HepG2 (cell line): ENCODE measurements at regions not wholly inside any gene's neighbourhood (a gene's known extent, or its start where the extent isn't known, plus 50 kb on each side); places are given as distances from the start of the nearest gene placed in this dataset.
A peak's percentile ranks its signal among the peaks of the same experiment; 100 is the strongest.

Experiments
- ATAC-seq: fragments of 200-7000 bp; cut with Tn5 transposase; 3 replicates; pipeline ENCODE4 v1.9.1; 2020; ENCODE audit warnings: mild to moderate bottlenecking, moderate library complexity
- BruUV-seq: library from RNA; stranded (reverse); fragments of 400-500 nt; replicated peaks from 2 replicates; lab custom pipeline; 2021; lab: Mats Ljungman, UMichigan
- CTCF ChIA-PET: fragments of 300-600 bp; formaldehyde crosslinking; extraction: SDS; loops from one replicate; lab custom pipeline; 2021; ENCODE audit warnings: low total read pairs, inconsistent platforms, low intra/inter-chr PET ratio; lab: Yijun Ruan, JAX
- POLR2A ChIA-PET: fragments of 350-600 bp; sonication (Branson Sonifier 250); formaldehyde crosslinking; loops from one replicate; lab custom pipeline; 2020; ENCODE audit warnings: antibody characterized with exemption, inconsistent platforms; lab: Yijun Ruan, JAX
- DNase-seq: peaks from one replicate; pipeline ENCODE4 v3.0.0-alpha.2; 2015; ENCODE audit warnings: low spot score
- FAIRE-seq: peaks from 3 replicates; lab custom pipeline; 2011; peaks lifted over from hg19 to GRCh38; lab: Jason Lieb, UNC
- H2AFZ ChIP-seq: one replicate; pipeline ENCODE4 v1.6.1; 2011; ENCODE audit warnings: low read length, inconsistent platforms
- H3K27ac ChIP-seq: fragments of 300-600 bp; 3 replicates; pipeline ENCODE4 v1.8.0; 2011; ENCODE audit warnings: mixed run types, mild to moderate bottlenecking, mixed read lengths, low read length, inconsistent platforms; ENCODE audit not compliant: insufficient read depth; ENCODE audit errors: extremely low read length
- H3K27me3 ChIP-seq, 2 experiments: fragments of 200-600 bp in 1 of 2; 2 replicates in 1 of 2; 3 replicates in 1 of 2; pipeline versions ENCODE4 v1.6.0 to v1.8.0; 2011; ENCODE audit warnings: low read length in 2 of 2, mild to moderate bottlenecking in 2 of 2, moderate library complexity in 2 of 2, inconsistent platforms in 1 of 2; ENCODE audit not compliant: insufficient read depth in 2 of 2, control insufficient read depth in 1 of 2
- H3K36me3 ChIP-seq, 2 experiments: fragments of 200-600 bp in 1 of 2; replicated peaks in 1 of 2; 2 replicates in 1 of 2; 3 replicates in 1 of 2; pipeline versions ENCODE4 v1.5.1 to v1.8.0; 2011; ENCODE audit warnings: low read length in 2 of 2, inconsistent platforms in 1 of 2; ENCODE audit not compliant: insufficient read depth in 2 of 2, control insufficient read depth in 1 of 2
- H3K4me1 ChIP-seq: 2 replicates; pipeline ENCODE4 v1.5.1; 2012; ENCODE audit warnings: low read length, inconsistent platforms; ENCODE audit not compliant: insufficient read depth
- H3K4me2 ChIP-seq: 2 replicates; pipeline ENCODE4 v1.6.0; 2011; ENCODE audit warnings: low read depth, low read length, inconsistent platforms
- H3K4me3 ChIP-seq, 3 experiments: fragments of 200-600 bp in 1 of 3; sonication (generic), shearing (Covaris generic) in 1 of 3; replicated peaks in 1 of 3; 2 replicates each; pipeline ENCODE4 v1.5.1; 2011 to 2016; ENCODE audit warnings: low read length in 3 of 3, inconsistent platforms in 2 of 3, low read depth in 2 of 3, mild to moderate bottlenecking in 2 of 3, control low read depth in 1 of 3, mixed read lengths in 1 of 3; ENCODE audit not compliant: insufficient read depth in 1 of 3
- H3K79me2 ChIP-seq: one replicate; pipeline ENCODE4 v1.6.1; 2011; ENCODE audit warnings: low read length, inconsistent platforms; ENCODE audit not compliant: insufficient read depth
- H3K9ac ChIP-seq: 2 replicates; pipeline ENCODE4 v1.6.0; 2011; ENCODE audit warnings: mild to moderate bottlenecking, low read depth, low read length, inconsistent platforms; ENCODE audit not compliant: insufficient read depth
- H3K9me3 ChIP-seq: 2 replicates; pipeline ENCODE4 v1.5.1; 2012; ENCODE audit warnings: mild to moderate bottlenecking, low read length
- H4K20me1 ChIP-seq: 2 replicates; pipeline ENCODE4 v1.6.0; 2011; ENCODE audit warnings: inconsistent platforms, mild to moderate bottlenecking, low read length, moderate library complexity; ENCODE audit not compliant: insufficient read depth
- ATM ChIP-seq: fragments of 450-650 bp; IDR thresholded peaks from 2 replicates; pipeline ENCODE4 v1.7.1; 2017; ENCODE audit warnings: mild to moderate bottlenecking, borderline replicate concordance
- CEBPG ChIP-seq: IDR thresholded peaks from 2 replicates; pipeline ENCODE4 v1.6.1; 2016
- CHD4 ChIP-seq: fragments of 200-600 bp; sonication (generic); IDR thresholded peaks from 2 replicates; pipeline ENCODE4 v1.7.0; 2017; ENCODE audit warnings: mild to moderate bottlenecking, low read length, borderline replicate concordance
- CREM ChIP-seq, 2 experiments: sonication (generic) in 1 of 2; formaldehyde crosslinking in 1 of 2; IDR thresholded peaks; 2 replicates each; pipeline versions ENCODE4 v1.4.0 to v1.6.1; 2016 to 2020; ENCODE audit warnings: antibody characterized with exemption in 1 of 2, mild to moderate bottlenecking in 1 of 2, missing genetic modification reagents in 1 of 2
- DMAP1 ChIP-seq: IDR thresholded peaks from 2 replicates; pipeline ENCODE4 v1.6.1; 2016
- DRAP1 ChIP-seq: IDR thresholded peaks from 2 replicates; pipeline ENCODE4 v1.6.1; 2016; ENCODE audit warnings: missing genetic modification reagents, missing compliant biosample characterization
- EHMT2 ChIP-seq: fragments of 200-600 bp; sonication (generic); IDR thresholded peaks from 2 replicates; pipeline ENCODE4 v1.7.0; 2017; ENCODE audit warnings: antibody characterized with exemption, low read depth, low read length, borderline replicate concordance
- EP300 ChIP-seq, 3 experiments: sonication (generic) in 1 of 3; formaldehyde crosslinking in 1 of 3; IDR thresholded peaks; 2 replicates each; pipeline versions ENCODE4 v1.5.1 to v1.6.1; 2011 to 2020; ENCODE audit warnings: low read depth in 2 of 3, low read length in 2 of 3, borderline replicate concordance in 1 of 3, improper control_type of control experiment in 1 of 3, mild to moderate bottlenecking in 1 of 3, missing genetic modification reagents in 1 of 3, moderate library complexity in 1 of 3
- FOSL2 ChIP-seq: sonication (generic); formaldehyde crosslinking; IDR thresholded peaks from 2 replicates; pipeline ENCODE4 v1.4.0; 2020; ENCODE audit warnings: missing genetic modification reagents
- HDAC1 ChIP-seq: sonication (generic); formaldehyde crosslinking; IDR thresholded peaks from 2 replicates; pipeline ENCODE4 v1.5.1; 2020; ENCODE audit warnings: mild to moderate bottlenecking, missing genetic modification reagents
- HOXA3 ChIP-seq: sonication (generic); formaldehyde crosslinking; IDR thresholded peaks from 2 replicates; pipeline ENCODE4 v1.5.0; 2020; ENCODE audit warnings: missing genetic modification reagents
- MED1 ChIP-seq: sonication (generic); formaldehyde crosslinking; IDR thresholded peaks from 2 replicates; pipeline ENCODE4 v1.4.0; 2020; ENCODE audit warnings: missing genetic modification reagents
- NCOA1 ChIP-seq: sonication (generic); formaldehyde crosslinking; IDR thresholded peaks from 2 replicates; pipeline ENCODE4 v1.9.0; 2021; ENCODE audit warnings: missing genetic modification reagents
- SOX13 ChIP-seq, 3 experiments: fragments of 450-650 bp in 1 of 3; sonication (generic) in 1 of 3; formaldehyde crosslinking in 1 of 3; IDR thresholded peaks in 2 of 3; conservative IDR thresholded peaks in 1 of 3; 2 replicates each; pipeline versions ENCODE4 v1.5.0 to v1.6.1; 2016 to 2020; ENCODE audit warnings: antibody characterized with exemption in 1 of 3, mild to moderate bottlenecking in 1 of 3, missing compliant biosample characterization in 1 of 3, missing genetic modification reagents in 1 of 3, moderate library complexity in 1 of 3
- ZNF260 ChIP-seq: sonication (generic); formaldehyde crosslinking; IDR thresholded peaks from 2 replicates; pipeline ENCODE4 v1.4.0; 2020; ENCODE audit warnings: missing genetic modification reagents, low read depth, mild to moderate bottlenecking, borderline replicate concordance
- ZNF556 ChIP-seq: sonication (generic); formaldehyde crosslinking; IDR thresholded peaks from 2 replicates; pipeline ENCODE4 v1.4.0; 2020; ENCODE audit warnings: mild to moderate bottlenecking, missing genetic modification reagents, borderline replicate concordance
- ZNF670 ChIP-seq: sonication (generic); formaldehyde crosslinking; IDR thresholded peaks from 2 replicates; pipeline ENCODE4 v1.8.0; 2022; ENCODE audit warnings: mild to moderate bottlenecking, missing genetic modification reagents, borderline replicate concordance
- ZSCAN31 ChIP-seq: sonication (generic); formaldehyde crosslinking; IDR thresholded peaks from 2 replicates; pipeline ENCODE4 v1.5.0; 2020; ENCODE audit warnings: low read depth, mild to moderate bottlenecking, missing genetic modification reagents
- WGBS: methylation state at CpG from one replicate; pipeline ENCODE4 v1.1.6; 2017; ENCODE audit warnings: low lambda C conversion rate; 5-methylcytosine and 5-hydroxymethylcytosine counted together
- in situ Hi-C: cut with HindIII; loops from 2 replicates; pipeline ENCODE4 v1.10.0; 2017; ENCODE audit warnings: low pct_unique_long_range_greater_than_20kb; ENCODE audit not compliant: extremely low pct_ligation_motif_present
- intact Hi-C: fragments of 100-400 bp; cut with micrococcal nuclease; formaldehyde crosslinking; loops from one replicate; pipeline ENCODE4 v1.10.0; 2022; ENCODE audit not compliant: unreplicated experiment
- TF ChIP-seq, protein P1 (sequence below): sonication (generic); formaldehyde crosslinking; IDR thresholded peaks from 2 replicates; pipeline ENCODE4 v1.8.0; 2022; ENCODE audit warnings: mild to moderate bottlenecking, missing genetic modification reagents, borderline replicate concordance

DNA sequence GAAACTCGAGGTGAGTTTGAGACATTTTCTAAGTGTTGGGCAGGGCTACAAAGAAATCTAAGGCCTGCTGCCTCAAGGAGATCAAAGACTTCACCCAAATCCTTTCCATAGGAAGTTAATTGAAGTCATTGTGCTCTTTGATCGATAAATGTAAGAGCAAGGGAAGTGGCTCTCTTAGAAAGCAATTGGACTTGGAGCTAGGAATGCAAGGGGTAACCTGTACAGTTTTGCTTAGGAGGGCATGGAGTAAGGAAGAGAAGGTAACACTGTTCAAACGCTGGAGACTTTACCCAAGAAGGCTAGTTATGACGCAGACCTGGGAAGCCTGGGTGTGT lies 418.0 kb upstream of the PROX1 start:
- CTCF ChIA-PET = interaction anchor here (0.7 kb wide), 1 partner anchor 17 kb away, joined by 3 read pairs; no protein-coding TSS in a partner anchor
- Histone ChIP-seq H3K9me3 (peaks cover 16% of the 10 kb centered on the region; the same call in 1 of the 2 replicates), H3K4me2 (peak overlapping the region; percentile 69), H2AFZ (no peak overlapping the region), H3K27me3 (no peaks in the 10 kb centered on the region), H3K4me3 (no peak overlapping the region; a peak in 1 of 6 replicates), H3K36me3 (no peaks in the 10 kb centered on the region), H3K27ac (peak overlapping the region; percentile 90), H3K79me2 (no peaks in the 10 kb centered on the region), H3K9ac (peak overlapping the region; percentile 49), H4K20me1 (no peaks in the 10 kb centered on the region), H3K4me1 (peaks cover 78% of the 10 kb centered on the region)
- in situ Hi-C loops (loop anchor here (5.0 to 10.0 kb wide), 3 partner anchors 197 to 555 kb away; partner anchors contain the start of gene PROX1), intact Hi-C loops (loop anchor here (2.0 kb wide), 5 partner anchors 81 to 419 kb away; no protein-coding TSS in a partner anchor)
- ATAC-seq (peak; percentile 12), DNase-seq (peak; percentile 59), FAIRE-seq (no peak)
- BruUV-seq = no TSS peak
- POLR2A ChIA-PET = interaction anchor here (0.9 to 2.5 kb wide), 12 partner anchors 10 to 713 kb away, joined by 3 to 15 read pairs (median 7); partner anchors contain the start of gene PROX1
- WGBS = 32% methylated on average over 4 of the region's 4 CpGs
- TF ChIP-seq ZNF556 (peak; percentile 9; the same call in 1 of the 2 replicates), HDAC1 (CRISPR knock-in tag) (peak; percentile 10; the same call in 1 of the 2 replicates), CHD4 (peak; percentile 17; the same call in 1 of the 2 replicates), ZNF670 (no peak), ATM (no peak), SOX13 (IDR thresholded peaks at IDR 0.05) (no peak), SOX13 (CRISPR knock-in tag; conservative IDR thresholded peaks at IDR 0.05 in 1 of 2, IDR thresholded peaks at IDR 0.05 in 1 of 2) (peak in 1 of 2 experiments; percentile 62; a peak in 2 of 4 replicates), DRAP1 (peak; percentile 26; the same call in 1 of the 2 replicates), ZSCAN31 (CRISPR knock-in tag) (no peak), MED1 (CRISPR knock-in tag) (0 out of 2 replicates have a peak, but pooled peaks have one; percentile 5), CEBPG (CRISPR knock-in tag) (peak; percentile 15; the same call in 1 of the 2 replicates), ZNF260 (no peak), EP300 (IDR thresholded peaks at IDR 0.05; ENCODE audit: low read depth in 2 of 2, low read length in 2 of 2) (peak in 1 of 2 experiments; percentile 79; a peak in 1 of 4 replicates), EP300 (CRISPR knock-in tag; IDR thresholded peaks at IDR 0.05; ENCODE audit: borderline replicate concordance) (peak; percentile 61; the same call in 1 of the 2 replicates), DMAP1 (0 out of 2 replicates have a peak, but pooled peaks have one; percentile 19), NCOA1 (CRISPR knock-in tag) (no peak), EHMT2 (0 out of 2 replicates have a peak, but pooled peaks have one; percentile 55), FOSL2 (peak; percentile 4; the same call in 1 of the 2 replicates), HOXA3 (0 out of 2 replicates have a peak, but pooled peaks have one; percentile 26), CREM (IDR thresholded peaks at IDR 0.05) (peak; percentile 15; the same call in 1 of the 2 replicates), CREM (CRISPR knock-in tag; IDR thresholded peaks at IDR 0.05) (no peak)
- TF ChIP-seq, protein P1, sequence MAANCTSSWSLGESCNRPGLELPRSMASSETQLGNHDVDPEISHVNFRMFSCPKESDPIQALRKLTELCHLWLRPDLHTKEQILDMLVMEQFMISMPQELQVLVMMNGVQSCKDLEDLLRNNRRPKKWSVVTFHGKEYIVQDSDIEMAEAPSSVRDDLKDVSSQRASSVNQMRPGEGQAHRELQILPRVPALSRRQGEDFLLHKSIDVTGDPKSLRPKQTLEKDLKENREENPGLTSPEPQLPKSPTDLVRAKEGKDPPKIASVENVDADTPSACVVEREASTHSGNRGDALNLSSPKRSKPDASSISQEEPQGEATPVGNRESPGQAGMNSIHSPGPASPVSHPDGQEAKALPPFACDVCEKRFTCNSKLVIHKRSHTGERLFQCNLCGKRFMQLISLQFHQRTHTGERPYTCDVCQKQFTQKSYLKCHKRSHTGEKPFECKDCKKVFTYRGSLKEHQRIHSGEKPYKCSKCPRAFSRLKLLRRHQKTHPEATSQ (CRISPR knock-in tag) = no peak
